ENCODE measurements at regions not wholly inside any gene's neighbourhood (a gene's known extent, or its start where the extent isn't known, plus 50 kb on each side); places are given as distances from the start of the nearest gene placed in this dataset.

DNA sequence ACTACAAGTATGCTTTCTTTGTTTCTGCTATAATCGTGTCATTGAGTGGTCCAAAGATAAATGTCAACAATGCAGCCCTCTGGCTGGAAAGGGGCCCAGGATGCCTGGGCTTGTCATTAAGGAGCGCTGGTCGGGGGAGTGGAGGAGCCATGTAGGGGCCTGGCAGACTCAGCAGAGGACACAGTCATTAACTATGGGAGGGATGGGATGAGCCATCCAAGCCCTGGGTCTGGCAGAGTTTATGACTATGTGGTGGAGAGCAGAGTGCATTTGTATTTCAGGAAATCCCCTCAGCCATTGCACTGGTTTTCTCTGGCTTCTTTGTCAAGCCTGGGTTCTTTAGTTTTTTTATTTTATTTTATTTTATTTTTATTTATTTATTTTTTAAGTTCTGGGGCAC is 243.1 kb downstream of the C12orf75 start:
- in situ Hi-C loops (cut with HindIII; ENCODE audit: low sequenced_read_pairs) = no loop called here
- TF ChIP-seq, protein P1, sequence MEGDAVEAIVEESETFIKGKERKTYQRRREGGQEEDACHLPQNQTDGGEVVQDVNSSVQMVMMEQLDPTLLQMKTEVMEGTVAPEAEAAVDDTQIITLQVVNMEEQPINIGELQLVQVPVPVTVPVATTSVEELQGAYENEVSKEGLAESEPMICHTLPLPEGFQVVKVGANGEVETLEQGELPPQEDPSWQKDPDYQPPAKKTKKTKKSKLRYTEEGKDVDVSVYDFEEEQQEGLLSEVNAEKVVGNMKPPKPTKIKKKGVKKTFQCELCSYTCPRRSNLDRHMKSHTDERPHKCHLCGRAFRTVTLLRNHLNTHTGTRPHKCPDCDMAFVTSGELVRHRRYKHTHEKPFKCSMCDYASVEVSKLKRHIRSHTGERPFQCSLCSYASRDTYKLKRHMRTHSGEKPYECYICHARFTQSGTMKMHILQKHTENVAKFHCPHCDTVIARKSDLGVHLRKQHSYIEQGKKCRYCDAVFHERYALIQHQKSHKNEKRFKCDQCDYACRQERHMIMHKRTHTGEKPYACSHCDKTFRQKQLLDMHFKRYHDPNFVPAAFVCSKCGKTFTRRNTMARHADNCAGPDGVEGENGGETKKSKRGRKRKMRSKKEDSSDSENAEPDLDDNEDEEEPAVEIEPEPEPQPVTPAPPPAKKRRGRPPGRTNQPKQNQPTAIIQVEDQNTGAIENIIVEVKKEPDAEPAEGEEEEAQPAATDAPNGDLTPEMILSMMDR (IDR thresholded peaks at IDR 0.05; ENCODE audit: low read depth, low read length, missing control alignments) = no peak
- H3K4me3 ChIP-seq (ENCODE audit: low read depth, low read length) = no peak overlapping the region
- DNase-seq (ENCODE audit: low read depth) = no peak

DNA sequence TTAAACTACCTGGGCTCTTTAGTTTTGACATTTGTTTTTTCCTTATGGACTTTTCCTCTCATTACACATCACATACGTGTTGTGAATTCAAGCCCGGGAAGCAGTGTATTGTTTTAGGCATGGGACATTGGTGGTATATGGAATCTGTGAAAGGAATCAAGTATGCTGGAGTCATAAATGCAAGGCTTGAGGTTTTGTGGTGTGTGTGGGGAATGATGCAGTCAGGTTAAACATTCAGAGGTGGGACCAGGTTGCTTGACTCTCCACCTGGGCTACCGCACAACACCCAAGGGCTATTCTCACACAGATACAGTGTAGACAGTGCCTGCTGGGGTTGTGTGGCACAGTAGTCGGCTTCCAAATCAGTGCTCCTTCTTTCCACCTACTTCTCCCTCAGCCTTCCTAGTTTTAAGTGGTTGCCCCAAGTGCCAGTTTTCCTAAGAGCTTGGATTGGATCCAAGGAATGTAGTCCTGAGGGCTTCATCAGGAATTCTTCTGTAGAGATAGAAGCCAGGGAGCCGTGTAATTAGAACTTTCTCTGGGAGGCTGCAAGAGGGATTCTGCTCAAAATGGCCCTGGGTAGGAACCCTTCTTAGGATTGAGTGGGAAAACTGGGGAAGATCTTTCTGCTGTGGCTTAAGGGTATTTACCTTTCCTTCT is 243.7 kb downstream of the C12orf75 start:
- H3K4me3 ChIP-seq (ENCODE audit: low read depth, low read length) = no peak overlapping the region
- TF ChIP-seq, protein P1 (IDR thresholded peaks at IDR 0.05; ENCODE audit: low read depth, low read length, missing control alignments) = no peak
- in situ Hi-C loops (cut with HindIII; ENCODE audit: low sequenced_read_pairs) = no loop called here
- no peak for DNase-seq (ENCODE audit: low read depth)

DNA sequence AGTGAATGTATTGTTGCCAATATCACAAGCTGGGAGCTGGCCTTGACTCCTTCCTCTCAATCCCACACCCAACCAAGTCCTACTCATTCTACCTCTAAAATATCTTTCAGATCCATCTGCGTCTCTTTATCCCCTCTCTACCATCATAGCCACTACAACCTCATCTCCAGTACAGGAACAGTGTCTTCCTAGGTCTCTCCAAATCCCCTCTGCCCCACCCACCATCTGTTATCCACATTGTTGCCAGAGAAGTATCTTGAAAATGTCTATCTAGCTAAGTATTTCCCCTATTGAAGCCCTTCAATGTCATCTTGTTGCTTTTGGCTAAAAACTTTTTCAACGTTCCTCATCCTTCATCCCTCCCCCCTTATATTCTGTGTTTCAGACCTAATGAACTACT is 244.7 kb downstream of the C12orf75 start:
- in situ Hi-C loops (cut with HindIII; ENCODE audit: low sequenced_read_pairs) = loop anchor here (5.0 kb wide), 1 partner anchor 37 kb away; no protein-coding TSS in a partner anchor
- TF ChIP-seq, protein P1 (IDR thresholded peaks at IDR 0.05; ENCODE audit: low read depth, low read length, missing control alignments) = no peak
- H3K4me3 ChIP-seq (ENCODE audit: low read depth, low read length) = no peak overlapping the region
- no peak for DNase-seq (ENCODE audit: low read depth)

DNA sequence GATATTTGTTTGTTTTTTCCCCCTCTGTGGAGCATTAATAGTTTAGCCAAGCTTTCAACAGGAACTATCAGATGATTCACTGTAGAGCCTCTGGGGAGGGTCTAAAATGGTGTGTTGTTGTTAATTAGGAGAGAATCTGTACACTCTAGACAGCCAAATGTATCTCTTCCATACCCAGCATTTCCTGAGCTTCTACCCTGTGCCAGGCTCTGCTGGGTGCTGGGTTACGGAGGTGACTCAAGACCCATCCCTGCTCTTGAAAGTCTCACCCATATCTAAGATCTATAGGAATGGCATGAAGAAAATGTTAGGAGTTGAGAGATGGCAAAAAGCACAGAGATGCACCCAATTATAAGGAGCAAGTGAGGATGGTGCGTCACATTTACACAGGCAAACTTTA is 245.8 kb downstream of the C12orf75 start:
- TF ChIP-seq, protein P1 (IDR thresholded peaks at IDR 0.05; ENCODE audit: low read depth, low read length, missing control alignments) = no peak
- no peak for DNase-seq (ENCODE audit: low read depth)
- no peak overlapping the region for H3K4me3 ChIP-seq (ENCODE audit: low read depth, low read length)
- in situ Hi-C loops (cut with HindIII; ENCODE audit: low sequenced_read_pairs) = loop anchor here (5.0 kb wide), 1 partner anchor 36 kb away; no protein-coding TSS in a partner anchor

DNA sequence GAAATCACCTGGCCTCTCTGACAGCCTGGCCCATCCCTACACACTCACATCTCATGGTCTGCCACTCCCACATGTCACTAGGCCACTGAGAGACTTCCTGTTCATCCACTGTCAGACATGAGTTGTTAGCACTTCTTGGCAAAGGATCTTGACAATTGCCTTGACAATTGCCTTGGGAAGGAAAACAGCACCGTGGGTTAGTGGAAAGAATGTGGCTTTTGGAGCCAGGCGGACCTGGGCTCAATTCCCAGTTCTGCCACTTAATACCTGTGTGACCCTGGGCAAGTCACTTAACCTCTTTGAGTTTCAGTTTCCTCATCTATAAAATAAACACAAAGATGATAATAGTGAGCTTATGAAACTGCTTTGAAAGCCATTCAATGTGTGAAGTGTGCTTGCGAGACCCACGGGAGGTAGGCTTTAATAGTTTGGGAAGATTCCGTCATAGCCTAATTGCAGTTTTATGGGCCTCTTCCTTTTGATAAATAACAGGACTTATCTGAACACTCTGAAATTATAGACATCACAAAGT is 250.4 kb downstream of the C12orf75 start:
- no peak overlapping the region for H3K4me3 ChIP-seq (ENCODE audit: low read depth, low read length)
- DNase-seq (ENCODE audit: low read depth) = no peak
- in situ Hi-C loops (cut with HindIII; ENCODE audit: low sequenced_read_pairs) = no loop called here
- TF ChIP-seq, protein P1 (IDR thresholded peaks at IDR 0.05; ENCODE audit: low read depth, low read length, missing control alignments) = no peak

DNA sequence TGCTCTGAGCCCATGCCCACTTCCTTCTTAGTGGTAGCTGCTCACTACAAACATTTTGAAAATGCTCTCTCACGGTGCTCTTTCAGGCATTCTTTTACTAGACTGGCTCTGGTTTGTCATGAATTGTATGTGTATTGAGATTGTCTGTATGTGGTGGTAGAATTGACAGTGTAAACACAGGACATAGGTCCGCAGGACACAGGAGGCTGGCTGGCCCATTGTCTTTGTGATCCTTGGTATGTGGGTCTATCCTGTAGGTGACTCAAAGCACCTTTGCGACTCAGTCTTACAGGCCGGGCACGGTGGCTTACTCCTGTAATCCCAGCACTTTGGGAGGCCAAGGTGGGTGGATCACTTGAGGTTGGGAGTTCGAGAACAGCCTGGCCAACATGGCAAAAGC is 250.9 kb downstream of the C12orf75 start:
- no peak for DNase-seq (ENCODE audit: low read depth)
- in situ Hi-C loops (cut with HindIII; ENCODE audit: low sequenced_read_pairs) = no loop called here
- no peak overlapping the region for H3K4me3 ChIP-seq (ENCODE audit: low read depth, low read length)
- TF ChIP-seq, protein P1 (IDR thresholded peaks at IDR 0.05; ENCODE audit: low read depth, low read length, missing control alignments) = no peak
